ENCODE measurements at regions not wholly inside any gene's neighbourhood (a gene's known extent, or its start where the extent isn't known, plus 50 kb on each side); places are given as distances from the start of the nearest gene placed in this dataset.

DNA sequence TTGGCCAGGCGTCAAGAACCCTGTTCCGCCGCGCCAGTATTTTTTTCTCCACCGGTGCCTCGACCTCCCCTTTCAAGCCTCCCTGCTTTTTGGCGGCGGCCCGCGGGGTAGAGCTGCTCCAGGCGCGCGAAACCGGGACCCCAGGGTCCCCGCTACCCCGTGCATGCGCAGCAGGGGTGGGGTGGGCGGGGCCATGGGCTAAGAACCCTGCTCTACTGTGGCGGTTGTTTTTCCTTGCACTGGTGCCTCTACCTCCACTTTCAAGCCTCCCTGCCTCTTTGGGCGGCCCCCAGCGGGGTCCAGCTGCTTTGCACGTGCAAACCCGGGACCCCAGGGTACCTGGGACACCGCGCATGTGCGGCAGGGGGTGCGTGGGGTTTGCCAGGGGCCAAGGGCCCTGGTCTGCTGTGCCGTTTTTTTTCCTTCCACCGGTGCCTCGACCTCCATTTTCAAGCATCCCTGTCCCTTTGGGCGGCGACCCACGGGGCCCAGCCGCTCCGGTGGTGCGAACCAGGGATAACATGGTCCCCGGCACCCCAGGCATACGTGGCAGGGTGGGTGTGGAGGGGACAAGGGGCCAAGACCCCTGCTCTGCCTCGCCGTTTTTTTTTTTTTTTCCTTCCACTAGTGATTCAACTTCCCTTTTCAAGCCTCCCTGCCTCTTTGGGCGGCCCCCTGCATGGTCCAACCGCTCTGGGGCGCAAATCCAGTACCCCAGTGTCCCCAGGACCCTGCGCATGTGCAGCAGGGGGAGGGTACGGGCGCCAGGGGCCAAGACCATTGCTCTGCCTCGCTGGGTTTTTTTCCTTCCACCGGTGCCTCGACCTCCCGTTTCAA is 326.8 kb downstream of the ALG10 start:
- TF ChIP-seq, protein P1, sequence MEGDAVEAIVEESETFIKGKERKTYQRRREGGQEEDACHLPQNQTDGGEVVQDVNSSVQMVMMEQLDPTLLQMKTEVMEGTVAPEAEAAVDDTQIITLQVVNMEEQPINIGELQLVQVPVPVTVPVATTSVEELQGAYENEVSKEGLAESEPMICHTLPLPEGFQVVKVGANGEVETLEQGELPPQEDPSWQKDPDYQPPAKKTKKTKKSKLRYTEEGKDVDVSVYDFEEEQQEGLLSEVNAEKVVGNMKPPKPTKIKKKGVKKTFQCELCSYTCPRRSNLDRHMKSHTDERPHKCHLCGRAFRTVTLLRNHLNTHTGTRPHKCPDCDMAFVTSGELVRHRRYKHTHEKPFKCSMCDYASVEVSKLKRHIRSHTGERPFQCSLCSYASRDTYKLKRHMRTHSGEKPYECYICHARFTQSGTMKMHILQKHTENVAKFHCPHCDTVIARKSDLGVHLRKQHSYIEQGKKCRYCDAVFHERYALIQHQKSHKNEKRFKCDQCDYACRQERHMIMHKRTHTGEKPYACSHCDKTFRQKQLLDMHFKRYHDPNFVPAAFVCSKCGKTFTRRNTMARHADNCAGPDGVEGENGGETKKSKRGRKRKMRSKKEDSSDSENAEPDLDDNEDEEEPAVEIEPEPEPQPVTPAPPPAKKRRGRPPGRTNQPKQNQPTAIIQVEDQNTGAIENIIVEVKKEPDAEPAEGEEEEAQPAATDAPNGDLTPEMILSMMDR (IDR thresholded peaks at IDR 0.05): no peak
- no peak for TF ChIP-seq POLR2A (IDR thresholded peaks at IDR 0.05)
